GM23338 (cell line): ENCODE measurements at regions not wholly inside any gene's neighbourhood (a gene's known extent, or its start where the extent isn't known, plus 50 kb on each side); places are given as distances from the start of the nearest gene placed in this dataset.

Experiments used
- ATAC-seq: fragments of 200-7000 bp; cut with Tn5 transposase; 3 replicates; pipeline ENCODE4 v1.9.1; 2020
- DNase-seq: peaks from one replicate; pipeline ENCODE4 v3.0.0-alpha.2; 2015; ENCODE audit warnings: low spot score
- H2AFZ ChIP-seq: fragments of 200-600 bp; sonication (generic); 2 replicates; pipeline ENCODE4 v1.8.0; 2016; ENCODE audit warnings: antibody characterized with exemption, mild to moderate bottlenecking, moderate library complexity
- H3F3A ChIP-seq: fragments of 200-600 bp; sonication (generic); replicated peaks from 2 replicates; pipeline ENCODE4 v1.8.0; 2017; ENCODE audit warnings: antibody characterized with exemption, mixed run types, low read depth
- H3K27ac ChIP-seq: fragments of 200-600 bp; sonication (generic); 2 replicates; pipeline ENCODE4 v1.6.1; 2016; ENCODE audit warnings: low read depth
- H3K27me3 ChIP-seq: fragments of 200-600 bp; sonication (generic); 2 replicates; pipeline ENCODE4 v1.8.0; 2016; ENCODE audit warnings: mild to moderate bottlenecking, mixed run types, moderate library complexity; ENCODE audit not compliant: insufficient read depth
- H3K36me3 ChIP-seq: fragments of 200-600 bp; sonication (generic); 2 replicates; pipeline ENCODE4 v1.8.0; 2016; ENCODE audit warnings: mild to moderate bottlenecking; ENCODE audit not compliant: insufficient read depth
- H3K4me1 ChIP-seq: fragments of 200-600 bp; sonication (generic); 2 replicates; pipeline ENCODE4 v1.8.0; 2016; ENCODE audit warnings: mild to moderate bottlenecking, moderate library complexity; ENCODE audit not compliant: insufficient read depth
- H3K4me2 ChIP-seq: fragments of 200-600 bp; sonication (generic); 2 replicates; pipeline ENCODE4 v1.7.1; 2017; ENCODE audit warnings: mixed run types
- H3K4me3 ChIP-seq: fragments of 200-600 bp; sonication (generic); 2 replicates; pipeline ENCODE4 v1.6.1; 2016; ENCODE audit warnings: mixed run types
- H3K79me2 ChIP-seq: fragments of 200-600 bp; sonication (generic); replicated peaks from 2 replicates; pipeline ENCODE4 v1.8.0; 2017; ENCODE audit warnings: mild to moderate bottlenecking; ENCODE audit not compliant: insufficient read depth
- H3K9me2 ChIP-seq: fragments of 200-600 bp; sonication (generic); 2 replicates; pipeline ENCODE4 v1.8.0; 2017; ENCODE audit not compliant: insufficient read depth
- H4K20me1 ChIP-seq: fragments of 200-600 bp; sonication (generic); replicated peaks from 2 replicates; pipeline ENCODE4 v1.8.0; 2017; ENCODE audit warnings: mild to moderate bottlenecking; ENCODE audit not compliant: insufficient read depth
- H3K27ac Mint-ChIP-seq: 2 replicates; pipeline ENCODE4 v1.8.0; 2020; ENCODE audit warnings: inconsistent platforms, mild to moderate bottlenecking, moderate library complexity, mixed read lengths
- H3K27me3 Mint-ChIP-seq: 3 replicates; pipeline ENCODE4 v1.8.0; 2022; ENCODE audit warnings: low read depth, mild to moderate bottlenecking, moderate library complexity, mixed read lengths, inconsistent platforms; ENCODE audit not compliant: insufficient read depth, poor library complexity
- H3K36me3 Mint-ChIP-seq: 3 replicates; pipeline ENCODE4 v1.8.0; 2021; ENCODE audit warnings: low read depth, mild to moderate bottlenecking, inconsistent platforms, moderate library complexity, mixed read lengths
- H3K4me1 Mint-ChIP-seq: 3 replicates; pipeline ENCODE4 v1.8.0; 2020; ENCODE audit warnings: mild to moderate bottlenecking, inconsistent platforms, mixed read lengths
- H3K4me3 Mint-ChIP-seq: 3 replicates; pipeline ENCODE4 v1.8.0; 2021; ENCODE audit warnings: moderate library complexity, mild to moderate bottlenecking, inconsistent platforms, mixed read lengths
- H3K9me3 Mint-ChIP-seq: 3 replicates; pipeline ENCODE4 v1.8.0; 2020; ENCODE audit warnings: moderate library complexity, mild to moderate bottlenecking, inconsistent platforms, mixed read lengths
- CREB1 ChIP-seq: fragments of 250-450 bp; sonication (Bioruptor Pico); IDR thresholded peaks from 2 replicates; pipeline ENCODE4 v1.5.0; 2020; ENCODE audit warnings: low read depth, mild to moderate bottlenecking, moderate library complexity
- NANOG ChIP-seq: IDR thresholded peaks from 2 replicates; pipeline ENCODE4 v1.6.1; 2016; ENCODE audit warnings: antibody characterized with exemption, borderline replicate concordance
- POLR2AphosphoS5 ChIP-seq: IDR thresholded peaks from 2 replicates; pipeline ENCODE4 v1.6.1; 2016; ENCODE audit warnings: antibody characterized with exemption, low read depth
- REST ChIP-seq: IDR thresholded peaks from one replicate; pipeline ENCODE4 v1.6.1; 2018; ENCODE audit warnings: antibody characterized with exemption; ENCODE audit not compliant: unreplicated experiment
- ZNF331 ChIP-seq: fragments of 250-450 bp; sonication (Bioruptor Pico); IDR thresholded peaks from 2 replicates; pipeline ENCODE4 v1.5.0; 2020; ENCODE audit warnings: low read depth, mild to moderate bottlenecking, moderate library complexity

DNA sequence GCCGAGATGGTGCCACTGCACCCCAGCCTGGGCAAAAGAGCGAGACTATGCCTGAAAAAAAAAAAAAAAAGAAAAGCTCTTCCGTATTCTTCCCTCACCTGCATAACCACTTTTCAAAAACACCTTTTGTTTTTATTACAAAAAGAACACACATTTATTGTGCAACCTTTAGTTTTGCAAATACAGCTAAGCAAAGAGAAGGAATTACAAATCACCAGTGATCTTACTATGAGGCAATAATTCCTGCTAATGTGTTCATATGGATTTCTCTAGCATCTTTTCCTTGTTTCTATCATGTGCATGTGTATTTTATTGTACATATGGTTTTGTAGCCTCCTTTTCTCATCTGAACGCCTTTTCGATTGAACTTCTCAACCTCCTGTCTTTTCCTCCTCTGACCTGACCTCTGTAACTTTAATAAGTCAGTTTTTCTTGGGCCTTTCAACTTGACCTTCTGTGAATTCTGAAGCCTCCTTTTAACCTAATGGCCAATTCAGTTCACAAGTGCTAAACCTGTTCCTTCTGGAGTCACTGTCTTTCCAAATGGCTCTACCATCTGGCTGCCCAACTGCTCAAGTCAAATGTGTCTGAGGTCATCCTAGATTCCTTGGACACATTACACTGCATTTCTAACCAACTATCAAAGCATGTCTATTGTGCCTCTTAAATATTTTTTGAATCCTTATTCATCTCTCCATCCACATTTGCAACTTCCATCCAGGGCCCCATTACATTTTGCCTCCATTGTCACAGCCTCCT lies 59.1 kb upstream of the DAPL1 start:
- Histone ChIP-seq H3K27me3 (no peaks in the 10 kb centered on the region), H2AFZ (no peak overlapping the region), H3K4me1 (no peaks in the 10 kb centered on the region), H3K79me2 (no peaks in the 10 kb centered on the region), H3K27ac (no peak overlapping the region), H3K4me2 (no peak overlapping the region), H4K20me1 (no peaks in the 10 kb centered on the region), H3K4me3 (no peak overlapping the region), H3F3A (no peaks in the 10 kb centered on the region), H3K36me3 (no peaks in the 10 kb centered on the region), H3K9me2 (peaks cover 10% of the 10 kb centered on the region; the same call in 1 of the 2 replicates)
- TF ChIP-seq REST (no peak), ZNF331 (CRISPR knock-in tag) (no peak), NANOG (no peak), POLR2AphosphoS5 (no peak)
- Mint-ChIP-seq H3K4me3 (no peak overlapping the region), H3K27me3 (peaks cover 6% of the 10 kb centered on the region), H3K36me3 (no peaks in the 10 kb centered on the region), H3K27ac (no peak overlapping the region), H3K9me3 (no peaks in the 10 kb centered on the region; the same call in 2 of the 3 replicates), H3K4me1 (peaks cover 2% of the 10 kb centered on the region; the same call in 2 of the 3 replicates)
- no peak for ATAC-seq
- DNase-seq = no peak

- H3K27ac Mint-ChIP-seq = no peak overlapping the region
These were observed 56.8 kb upstream of the DAPL1 start for GRCh38 chr2:158738363-158738762.

More at GRCh38 chr2:158738363-158738762, 56.8 kb upstream of the DAPL1 start:
- peaks cover 2% of the 10 kb centered on the region for H3K27me3 Mint-ChIP-seq
- Histone ChIP-seq H3K27me3 (no peaks in the 10 kb centered on the region), H3K9me2 (peaks cover 10% of the 10 kb centered on the region; the same call in 1 of the 2 replicates), H3K4me1 (no peaks in the 10 kb centered on the region), H3K4me3 (no peak overlapping the region), H4K20me1 (no peaks in the 10 kb centered on the region), H3K4me2 (no peak overlapping the region), H2AFZ (no peak overlapping the region), H3K27ac (no peak overlapping the region), H3K36me3 (no peaks in the 10 kb centered on the region), H3K79me2 (no peaks in the 10 kb centered on the region), H3F3A (no peaks in the 10 kb centered on the region)
- no peak for ATAC-seq
- no peak overlapping the region for H3K4me3 Mint-ChIP-seq
- no peaks in the 10 kb centered on the region for H3K36me3 Mint-ChIP-seq
- DNase-seq = no peak
- no peaks in the 10 kb centered on the region; the same call in 2 of the 3 replicates for H3K9me3 Mint-ChIP-seq
- no peak for TF ChIP-seq ZNF331 (CRISPR knock-in tag)
- no peak for TF ChIP-seq REST
- no peak for TF ChIP-seq CREB1 (CRISPR knock-in tag)
- no peak for TF ChIP-seq POLR2AphosphoS5
- no peaks in the 10 kb centered on the region; the same call in 1 of the 3 replicates for H3K4me1 Mint-ChIP-seq
